ENCODE measurements at regions not wholly inside any gene's neighbourhood (a gene's known extent, or its start where the extent isn't known, plus 50 kb on each side); places are given as distances from the start of the nearest gene placed in this dataset.

DNA sequence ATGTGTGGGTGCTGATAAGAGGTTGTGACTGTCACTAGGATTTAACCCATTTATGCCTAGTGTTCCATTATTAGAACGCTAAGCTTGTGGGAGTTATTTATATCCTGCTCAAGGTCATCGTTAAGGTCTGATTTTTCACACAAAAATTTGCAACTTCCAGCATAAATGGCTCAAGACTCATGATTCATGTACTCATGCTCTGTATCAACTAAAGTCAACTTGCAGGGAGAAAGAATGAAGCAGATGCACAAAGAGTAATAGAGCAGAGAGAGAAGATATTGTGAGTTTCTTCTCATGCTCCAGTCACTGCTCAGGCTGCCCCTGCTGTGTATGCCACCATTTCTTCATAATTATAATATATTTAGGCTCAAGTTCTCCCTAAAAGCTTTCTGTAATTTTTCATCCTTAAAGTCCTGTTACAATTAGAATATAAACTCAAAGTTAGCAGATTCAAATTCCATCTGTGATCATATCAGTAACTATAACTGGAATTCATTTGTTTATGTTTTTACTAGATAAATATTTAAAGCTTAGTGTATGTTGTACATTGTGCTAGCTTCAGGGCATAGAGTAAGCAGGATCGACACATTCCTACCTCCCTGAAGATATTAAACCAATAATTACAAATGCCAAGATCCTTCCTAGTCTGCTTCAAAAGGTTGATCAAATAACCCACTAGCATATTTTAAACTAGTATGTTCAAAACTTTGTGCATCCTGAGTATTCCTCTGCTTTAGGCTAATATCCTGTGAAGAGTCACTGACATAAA, 136.7 kb downstream of the NUDT12 start:
- no peak for DNase-seq
- TF ChIP-seq, protein P1, sequence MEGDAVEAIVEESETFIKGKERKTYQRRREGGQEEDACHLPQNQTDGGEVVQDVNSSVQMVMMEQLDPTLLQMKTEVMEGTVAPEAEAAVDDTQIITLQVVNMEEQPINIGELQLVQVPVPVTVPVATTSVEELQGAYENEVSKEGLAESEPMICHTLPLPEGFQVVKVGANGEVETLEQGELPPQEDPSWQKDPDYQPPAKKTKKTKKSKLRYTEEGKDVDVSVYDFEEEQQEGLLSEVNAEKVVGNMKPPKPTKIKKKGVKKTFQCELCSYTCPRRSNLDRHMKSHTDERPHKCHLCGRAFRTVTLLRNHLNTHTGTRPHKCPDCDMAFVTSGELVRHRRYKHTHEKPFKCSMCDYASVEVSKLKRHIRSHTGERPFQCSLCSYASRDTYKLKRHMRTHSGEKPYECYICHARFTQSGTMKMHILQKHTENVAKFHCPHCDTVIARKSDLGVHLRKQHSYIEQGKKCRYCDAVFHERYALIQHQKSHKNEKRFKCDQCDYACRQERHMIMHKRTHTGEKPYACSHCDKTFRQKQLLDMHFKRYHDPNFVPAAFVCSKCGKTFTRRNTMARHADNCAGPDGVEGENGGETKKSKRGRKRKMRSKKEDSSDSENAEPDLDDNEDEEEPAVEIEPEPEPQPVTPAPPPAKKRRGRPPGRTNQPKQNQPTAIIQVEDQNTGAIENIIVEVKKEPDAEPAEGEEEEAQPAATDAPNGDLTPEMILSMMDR (IDR thresholded peaks at IDR 0.05), result no peak
- POLR2A ChIA-PET, result no interaction called here
- intact Hi-C loops (cut with micrococcal nuclease), result no loop called here
- ATAC-seq (ENCODE audit: low read depth), result no peak
- CTCF ChIA-PET, result no interaction called here
- Mint-ChIP-seq H3K36me3 (ENCODE audit: low read depth) (no peaks in the 10 kb centered on the region), H3K27me3 (no peaks in the 10 kb centered on the region), H3K4me3 (no peak overlapping the region), H3K27ac (no peak overlapping the region), H3K4me1 (no peaks in the 10 kb centered on the region), H3K9me3 (no peaks in the 10 kb centered on the region)

DNA sequence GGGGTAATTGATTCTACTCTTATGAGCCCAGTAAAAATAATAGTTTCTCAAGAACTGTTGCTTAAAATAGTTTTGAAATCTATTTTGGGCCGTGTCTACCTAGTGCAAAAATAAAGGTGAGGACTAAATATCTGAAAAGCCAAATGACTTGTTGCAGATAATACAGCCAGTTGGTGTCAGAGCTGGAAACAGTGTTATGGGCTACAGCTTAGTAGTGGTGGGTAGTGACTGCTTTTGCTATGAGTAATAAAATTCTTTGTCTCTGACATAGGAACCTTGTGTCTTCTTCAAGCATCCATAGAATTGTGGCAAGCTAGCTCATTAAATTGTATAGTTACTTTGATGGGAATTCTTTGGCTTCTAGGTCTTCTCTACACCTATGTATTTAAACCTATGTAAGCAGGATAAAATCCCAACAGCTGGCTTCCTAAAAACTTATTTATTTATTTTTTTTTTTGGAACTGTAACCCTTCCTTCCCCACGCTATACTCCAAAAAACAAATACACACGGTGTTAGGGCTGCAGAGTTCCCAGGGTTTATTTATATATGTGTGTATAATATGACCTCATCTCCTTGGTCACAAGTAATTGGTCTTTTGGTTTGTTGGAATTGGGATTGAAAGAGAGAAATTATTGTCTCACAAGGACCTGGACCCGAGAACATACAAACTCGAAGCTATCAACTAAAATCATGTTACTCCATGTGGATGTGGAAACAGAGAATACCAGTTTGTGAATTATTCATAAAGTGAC, 138.0 kb downstream of the NUDT12 start:
- intact Hi-C loops (cut with micrococcal nuclease), result no loop called here
- Mint-ChIP-seq H3K4me1 (no peaks in the 10 kb centered on the region), H3K4me3 (no peak overlapping the region), H3K27ac (no peak overlapping the region), H3K9me3 (no peaks in the 10 kb centered on the region), H3K27me3 (no peaks in the 10 kb centered on the region), H3K36me3 (ENCODE audit: low read depth) (no peaks in the 10 kb centered on the region)
- ChIA-PET POLR2A (no interaction called here), CTCF (no interaction called here)
- TF ChIP-seq, protein P1 (IDR thresholded peaks at IDR 0.05), result no peak
- ATAC-seq (ENCODE audit: low read depth) (no peak), DNase-seq (no peak)

DNA sequence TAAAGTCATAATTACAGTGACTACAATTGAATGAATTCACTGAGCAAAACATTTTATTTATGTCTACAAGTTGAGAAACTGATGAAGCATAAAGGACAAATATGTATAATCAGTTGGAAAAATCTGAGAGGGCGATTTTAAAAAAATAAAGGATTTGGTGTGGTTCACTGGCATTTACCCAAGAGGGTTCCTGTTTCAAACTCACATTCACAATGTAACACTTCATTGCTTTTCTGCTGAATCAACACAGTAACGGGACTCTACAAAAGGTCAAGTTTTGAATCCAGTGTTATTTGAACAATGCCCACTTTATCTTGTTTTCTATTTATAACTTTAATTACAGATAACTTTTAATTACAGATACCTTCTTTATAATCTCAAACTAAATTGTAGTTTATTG, 138.6 kb downstream of the NUDT12 start:
- no peak for ATAC-seq (ENCODE audit: low read depth)
- ChIA-PET CTCF (no interaction called here), POLR2A (no interaction called here)
- H3K4me3 Mint-ChIP-seq, result no peak overlapping the region
- H3K36me3 Mint-ChIP-seq (ENCODE audit: low read depth), result no peaks in the 10 kb centered on the region
- H3K27ac Mint-ChIP-seq, result no peak overlapping the region
- intact Hi-C loops (cut with micrococcal nuclease), result no loop called here
- H3K9me3 Mint-ChIP-seq, result no peaks in the 10 kb centered on the region
- no peaks in the 10 kb centered on the region for H3K4me1 Mint-ChIP-seq
- no peak for DNase-seq
- TF ChIP-seq, protein P1 (IDR thresholded peaks at IDR 0.05), result no peak
- no peaks in the 10 kb centered on the region for H3K27me3 Mint-ChIP-seq

DNA sequence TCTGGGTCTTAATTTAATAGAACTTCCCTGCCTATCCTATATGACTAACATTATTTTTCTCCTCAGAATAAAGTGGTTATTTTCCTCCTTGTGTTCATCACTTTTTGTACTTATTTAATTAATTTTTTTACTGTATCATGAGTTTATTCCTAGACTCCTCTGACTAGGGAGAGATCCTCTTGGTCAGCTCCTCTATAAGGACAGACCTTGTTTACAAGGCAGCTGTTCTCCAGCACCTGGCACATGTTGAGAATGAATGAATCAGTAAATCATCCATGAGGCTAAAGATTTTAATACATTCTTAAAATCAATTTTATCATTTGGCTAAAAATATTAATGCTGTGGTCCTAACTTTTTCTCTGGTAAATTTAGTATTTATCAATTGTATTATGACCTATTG, 139.8 kb downstream of the NUDT12 start:
- Mint-ChIP-seq H3K27me3 (no peaks in the 10 kb centered on the region), H3K4me1 (no peaks in the 10 kb centered on the region), H3K9me3 (no peaks in the 10 kb centered on the region), H3K36me3 (ENCODE audit: low read depth) (no peaks in the 10 kb centered on the region), H3K4me3 (no peak overlapping the region), H3K27ac (no peak overlapping the region)
- CTCF ChIA-PET, result no interaction called here
- DNase-seq (no peak), ATAC-seq (ENCODE audit: low read depth) (no peak)
- TF ChIP-seq, protein P1 (IDR thresholded peaks at IDR 0.05), result no peak
- POLR2A ChIA-PET, result no interaction called here
- intact Hi-C loops (cut with micrococcal nuclease), result no loop called here

DNA sequence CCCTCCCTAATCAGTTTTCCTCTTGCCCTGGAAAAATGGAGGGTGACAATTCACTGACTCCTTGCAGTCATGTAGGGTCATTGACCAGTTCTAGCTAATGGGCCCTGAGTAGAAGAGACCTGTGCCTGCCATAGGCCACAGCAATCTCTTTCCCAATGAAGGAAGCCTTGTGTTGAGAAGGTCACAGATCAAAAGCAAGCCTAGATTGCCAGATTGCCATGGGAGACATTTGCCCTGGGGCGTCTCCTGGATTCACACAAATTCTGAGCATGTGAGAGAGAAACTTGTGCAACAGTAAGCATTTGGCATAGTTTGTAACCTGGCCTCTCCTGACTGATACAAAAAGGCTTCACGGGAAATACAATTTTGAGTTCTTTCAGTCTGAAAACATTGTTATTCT, 148.0 kb downstream of the NUDT12 start:
- no peak for ATAC-seq (ENCODE audit: low read depth)

More for the DNA sequence above, 148.0 kb downstream of the NUDT12 start:
- intact Hi-C loops (cut with micrococcal nuclease), result no loop called here
- H3K27ac Mint-ChIP-seq, result no peak overlapping the region
- CTCF ChIA-PET, result no interaction called here
- TF ChIP-seq, protein P1 (IDR thresholded peaks at IDR 0.05), result no peak
- H3K4me3 Mint-ChIP-seq, result no peak overlapping the region
- H3K36me3 Mint-ChIP-seq (ENCODE audit: low read depth), result no peaks in the 10 kb centered on the region
- H3K9me3 Mint-ChIP-seq, result no peaks in the 10 kb centered on the region
- DNase-seq, result no peak
- H3K27me3 Mint-ChIP-seq, result no peaks in the 10 kb centered on the region
- POLR2A ChIA-PET, result no interaction called here
- no peaks in the 10 kb centered on the region for H3K4me1 Mint-ChIP-seq
